CD4-positive, alpha-beta T cell treated with Interferon alpha-2 for 1 hour (primary cell): ENCODE measurements at regions not wholly inside any gene's neighbourhood (a gene's known extent, or its start where the extent isn't known, plus 50 kb on each side); places are given as distances from the start of the nearest gene placed in this dataset.

Experiments
- DNase-seq, 2 donors: peaks; one replicate each; pipeline ENCODE4 v3.0.0-alpha.2; 2020 to 2022

GRCh38 chr2:66382091-66382490, 52.8 kb upstream of the MEIS1 start:
- no peak for DNase-seq

DNA sequence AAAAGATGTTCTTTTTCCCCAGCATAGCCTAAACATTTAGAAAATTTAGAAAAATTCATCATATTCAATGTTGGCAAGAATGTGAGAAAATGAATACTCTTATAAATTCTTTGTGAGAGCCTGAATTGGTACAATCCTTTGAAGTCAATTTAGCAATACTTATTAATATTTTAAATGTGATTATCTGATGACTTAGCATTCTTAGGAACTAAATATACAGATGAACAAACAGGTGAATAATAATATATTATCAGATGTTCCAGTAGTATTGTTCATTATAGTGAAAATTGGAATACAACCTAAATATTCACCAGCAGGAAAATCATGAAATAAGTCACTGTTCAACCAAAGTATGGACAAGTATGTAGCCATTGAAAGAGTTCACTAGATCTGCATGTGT, 55.5 kb upstream of the MEIS1 start:
- DNase-seq, result no peak

- no peak for DNase-seq
These were observed 57.1 kb upstream of the MEIS1 start for GRCh38 chr2:66377832-66378231.

DNA sequence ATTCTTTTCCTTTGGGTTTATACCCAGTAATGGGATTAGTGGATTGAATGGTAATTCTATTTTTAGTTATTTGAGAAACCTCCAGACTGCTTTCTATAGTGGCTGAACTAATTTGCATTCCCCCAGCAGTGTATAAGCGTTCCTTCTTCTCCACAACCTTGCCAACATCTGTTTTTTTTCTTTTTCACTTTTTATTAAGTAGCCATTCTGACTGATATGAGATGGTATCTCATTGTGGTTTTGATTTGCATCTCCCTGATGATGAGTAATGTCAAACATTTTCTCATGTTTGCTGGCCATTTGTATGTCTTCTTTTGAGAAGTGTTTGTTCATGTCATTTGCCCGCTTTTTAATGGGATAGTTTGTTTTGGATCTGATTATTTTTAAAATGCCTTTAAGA, 64.1 kb upstream of the MEIS1 start:
- no peak for DNase-seq

DNA sequence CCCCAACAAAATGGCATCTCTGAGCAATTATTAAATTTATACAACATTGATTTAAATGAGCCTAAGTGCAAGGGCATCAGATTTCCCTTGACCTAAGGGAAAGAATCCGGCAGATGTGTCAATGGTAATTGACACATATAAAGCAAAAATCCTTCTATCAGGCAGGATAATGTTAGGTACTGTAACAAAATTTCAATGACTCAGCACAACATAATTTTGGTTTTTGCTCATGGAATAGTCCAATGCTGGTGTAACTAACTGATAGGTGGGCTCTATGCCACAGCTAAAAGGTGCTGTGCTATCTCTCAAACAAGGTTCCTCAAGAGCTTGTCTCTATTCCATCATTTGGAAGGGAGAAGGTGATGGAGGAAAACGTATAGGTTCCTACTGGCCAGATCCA, 68.3 kb upstream of the MEIS1 start:
- no peak for DNase-seq

GRCh38 chr2:66364495-66365333, 70.2 kb upstream of the MEIS1 start:
- DNase-seq, result no peak

DNA sequence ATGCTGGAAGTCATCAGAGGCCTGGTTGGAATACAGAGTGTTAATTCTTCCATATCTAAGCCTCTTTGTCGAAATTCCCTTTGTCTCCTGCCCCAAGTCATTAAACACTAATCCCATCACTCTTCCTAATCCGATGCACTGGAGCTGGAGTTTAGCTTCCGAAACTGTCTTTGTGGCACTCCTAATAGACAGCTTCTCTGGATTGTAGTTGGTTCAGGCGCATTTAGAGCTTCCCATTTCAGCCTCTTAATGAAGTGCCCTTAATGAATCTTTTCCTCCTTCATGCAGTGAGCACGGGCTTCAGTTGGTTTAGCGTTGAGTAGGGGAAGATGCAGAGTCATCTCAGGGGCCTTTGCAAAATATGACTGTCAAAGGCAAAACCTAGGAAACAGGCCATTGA, 72.2 kb upstream of the MEIS1 start:
- DNase-seq, result no peak

DNA sequence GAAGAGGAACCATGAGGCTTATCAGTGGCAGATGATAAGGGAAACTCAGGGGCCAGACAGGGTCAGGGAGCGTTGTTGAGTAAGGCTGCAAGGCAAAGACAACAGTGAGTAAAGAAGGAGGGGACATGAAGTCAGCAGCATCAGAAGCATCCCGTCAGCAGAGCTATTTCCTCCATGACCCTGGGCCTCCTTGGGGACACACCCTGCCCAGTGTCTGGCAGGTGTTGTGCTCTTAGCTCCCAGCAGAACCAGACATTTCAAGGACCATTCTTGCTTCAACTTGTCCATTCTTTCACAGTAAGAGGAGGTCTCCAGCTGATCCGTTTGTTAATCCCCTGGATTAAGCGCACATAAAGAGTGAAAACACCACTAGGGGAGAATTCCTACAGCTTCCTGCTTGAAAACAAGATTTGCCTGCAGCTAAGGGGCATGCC, 88.7 kb upstream of the MEIS1 start:
- DNase-seq, result no peak

GRCh38 chr2:66344087-66344663, 90.8 kb upstream of the MEIS1 start:
- no peak for DNase-seq

DNA sequence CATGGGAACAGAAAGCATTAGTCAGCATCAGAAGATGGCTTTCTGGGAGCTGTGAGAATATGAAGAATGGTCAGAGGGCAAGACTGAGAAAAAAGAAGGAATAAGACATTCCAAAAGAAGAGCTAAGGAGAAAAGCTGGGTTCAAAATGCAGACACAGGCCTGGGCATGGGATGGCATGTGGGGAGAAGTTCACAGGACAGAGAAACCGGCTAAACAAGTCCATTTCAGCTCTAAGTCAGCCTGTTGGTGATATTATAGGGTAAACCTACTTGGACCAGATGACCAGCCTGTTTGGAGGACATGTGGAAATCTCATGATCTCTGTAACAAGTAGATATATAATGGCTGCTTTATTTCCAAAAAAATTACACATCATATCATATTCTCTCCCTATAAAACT, 91.7 kb upstream of the MEIS1 start:
- no peak for DNase-seq

DNA sequence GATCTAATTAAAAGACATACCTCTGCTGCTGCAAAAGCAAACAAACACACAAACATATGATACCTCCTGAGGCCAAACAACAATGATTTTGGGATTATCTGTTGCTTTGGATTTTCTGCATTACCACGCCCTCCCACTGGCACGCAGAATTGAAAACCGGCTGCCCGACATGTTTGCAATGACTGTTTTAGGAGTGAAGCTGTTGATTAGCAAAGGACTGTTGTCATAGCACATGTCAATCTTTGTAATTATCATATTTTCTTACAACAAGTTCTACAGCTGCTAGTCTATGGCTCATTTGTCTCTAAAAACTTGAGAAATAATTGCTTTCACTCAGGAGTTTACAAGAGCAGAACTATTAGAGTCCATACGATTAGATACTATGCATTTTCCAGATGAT, 94.4 kb upstream of the MEIS1 start:
- no peak for DNase-seq

DNA sequence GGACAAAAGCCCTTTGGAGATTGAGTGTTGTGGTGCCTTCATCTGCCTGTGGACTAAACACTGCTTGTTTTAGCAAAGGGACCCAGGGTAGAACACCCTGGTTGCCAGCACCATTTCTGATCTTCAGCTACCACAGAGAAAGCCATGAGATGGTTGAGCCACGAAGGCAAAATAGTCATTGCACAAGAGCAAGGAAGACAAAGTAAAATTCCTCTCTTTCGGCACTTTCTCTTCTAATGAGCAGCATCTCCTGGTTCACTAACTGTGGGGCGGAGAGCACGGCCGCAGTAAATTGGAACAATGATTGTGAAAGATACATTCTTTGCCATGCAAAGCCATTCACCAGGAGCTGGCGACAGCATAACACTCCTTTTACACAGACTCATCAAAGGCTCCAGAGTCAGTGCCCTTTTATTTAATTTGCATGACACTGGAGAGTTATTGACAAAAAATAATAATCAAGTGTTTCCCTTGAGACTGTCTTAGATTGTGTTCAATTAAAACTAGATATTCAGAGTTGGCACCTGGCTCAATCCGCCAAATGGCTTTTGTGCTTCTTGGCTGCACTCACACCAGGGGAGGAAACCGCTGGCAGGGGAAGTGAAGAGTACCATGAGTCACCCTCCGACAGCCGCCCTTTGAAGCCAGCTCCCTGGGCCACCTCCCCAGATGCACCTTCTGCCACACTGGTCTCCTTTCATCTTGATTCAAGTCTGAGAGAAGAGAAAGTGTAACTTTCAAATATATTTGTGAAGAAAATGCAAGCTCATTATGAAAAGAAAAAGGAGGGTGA, 100.5 kb upstream of the MEIS1 start:
- no peak for DNase-seq

GRCh38 chr2:66331176-66331575, 103.7 kb upstream of the MEIS1 start:
- DNase-seq, result no peak

DNA sequence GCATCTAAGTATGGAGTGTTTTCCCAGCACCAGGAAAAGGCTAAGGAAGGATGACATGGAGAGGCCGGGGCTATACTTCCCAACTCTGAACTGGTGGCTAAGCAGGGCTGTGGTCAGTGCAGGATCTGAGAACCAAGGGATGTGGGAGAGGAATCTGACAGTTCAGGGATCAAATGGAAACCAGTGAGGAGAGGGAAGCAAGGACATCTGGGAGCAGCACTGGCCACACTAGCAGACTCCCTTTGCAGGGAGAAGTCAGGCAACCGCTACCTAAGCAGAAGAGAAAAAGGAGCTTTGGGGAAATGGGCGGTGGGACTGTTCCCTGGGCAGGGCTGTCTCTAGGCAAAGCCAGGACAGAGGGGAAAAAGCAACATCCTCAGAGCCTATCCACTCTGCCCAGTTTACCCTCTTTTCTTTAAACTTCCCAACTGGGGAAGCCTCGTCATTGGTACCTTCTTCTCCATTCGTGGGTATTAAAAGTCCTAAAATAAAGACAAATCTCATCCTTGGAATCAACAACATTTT, 105.8 kb upstream of the MEIS1 start:
- no peak for DNase-seq

GRCh38 chr2:66327066-66327740, 107.7 kb upstream of the MEIS1 start:
- DNase-seq, result no peak

GRCh38 chr2:66324909-66325528, 109.9 kb upstream of the MEIS1 start:
- no peak for DNase-seq

GRCh38 chr2:66324356-66324755, 110.6 kb upstream of the MEIS1 start:
- no peak for DNase-seq

DNA sequence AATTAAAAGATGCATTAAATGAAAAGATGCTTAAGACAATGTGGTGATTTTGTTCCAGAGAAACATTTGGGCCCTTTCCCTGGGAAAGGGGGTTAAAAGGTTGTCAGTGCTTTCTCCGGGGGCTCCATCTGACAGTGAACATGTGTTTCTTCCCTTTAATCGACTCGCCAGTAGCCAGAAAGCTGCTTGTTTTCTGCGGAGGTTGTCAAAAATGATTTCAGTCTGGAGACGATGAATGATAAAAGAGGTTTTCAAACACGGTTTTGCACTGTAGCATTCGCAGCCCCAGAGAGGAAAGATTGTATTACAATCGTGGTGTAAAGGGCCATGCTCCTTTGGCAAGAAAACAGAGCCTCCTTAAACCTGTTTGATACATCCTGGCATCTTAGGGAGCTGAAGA, 111.5 kb upstream of the MEIS1 start:
- DNase-seq, result no peak

GRCh38 chr2:66322506-66323260, 112.2 kb upstream of the MEIS1 start:
- DNase-seq, result no peak

- no peak for DNase-seq
These were observed 116.8 kb upstream of the MEIS1 start for GRCh38 chr2:66318009-66318561.

GRCh38 chr2:66317268-66317890, 117.5 kb upstream of the MEIS1 start:
- DNase-seq, result no peak
